ENCODE measurements at regions not wholly inside any gene's neighbourhood (a gene's known extent, or its start where the extent isn't known, plus 50 kb on each side); places are given as distances from the start of the nearest gene placed in this dataset.

DNA sequence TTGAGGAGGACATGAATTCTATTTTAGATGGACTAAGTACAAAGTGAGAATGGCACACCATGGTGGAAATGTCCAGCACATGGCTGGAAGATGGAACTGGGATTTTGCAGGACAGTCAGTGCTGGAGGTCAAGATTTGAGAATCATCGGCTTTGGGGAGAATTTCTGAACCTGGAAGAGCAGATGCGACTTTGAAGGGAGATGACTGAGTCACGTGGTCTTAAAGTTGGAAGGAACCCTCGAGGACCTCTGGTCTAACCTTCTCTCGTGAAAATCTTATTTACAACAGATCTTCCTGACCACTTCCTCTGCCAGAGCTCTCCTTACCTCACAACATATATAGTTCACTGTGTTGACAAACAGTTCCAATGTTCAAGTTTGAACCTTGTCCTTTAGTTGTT is 415.4 kb downstream of the ATP23 start:
- Mint-ChIP-seq H3K27ac (no peak overlapping the region), H3K27me3 (peaks cover 8% of the 10 kb centered on the region), H3K9me3 (no peaks in the 10 kb centered on the region), H3K4me3 (no peak overlapping the region), H3K36me3 (no peaks in the 10 kb centered on the region), H3K4me1 (no peaks in the 10 kb centered on the region)

DNA sequence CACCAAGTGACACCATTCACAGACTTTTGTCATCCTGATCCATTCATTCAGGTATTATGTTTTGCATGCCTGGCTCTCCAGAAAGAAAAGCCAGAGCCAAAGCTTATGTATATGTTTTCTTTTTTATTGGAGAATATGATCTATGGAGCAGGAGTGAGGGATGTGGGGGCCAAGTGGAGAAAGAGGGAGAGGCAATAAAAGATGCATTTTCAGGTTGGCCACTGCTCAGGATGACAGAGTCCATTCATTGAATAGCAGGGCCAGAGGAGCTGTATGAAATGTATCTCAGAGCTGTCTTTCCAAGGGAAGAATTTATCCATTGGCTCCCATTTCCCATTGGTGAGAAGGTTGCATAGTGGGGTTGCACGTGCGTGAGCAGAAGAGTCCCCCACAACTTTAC is 416.1 kb downstream of the ATP23 start:
- Mint-ChIP-seq H3K4me3 (no peak overlapping the region), H3K27me3 (peaks cover 8% of the 10 kb centered on the region), H3K27ac (no peak overlapping the region), H3K36me3 (no peaks in the 10 kb centered on the region), H3K4me1 (no peaks in the 10 kb centered on the region), H3K9me3 (no peaks in the 10 kb centered on the region)

DNA sequence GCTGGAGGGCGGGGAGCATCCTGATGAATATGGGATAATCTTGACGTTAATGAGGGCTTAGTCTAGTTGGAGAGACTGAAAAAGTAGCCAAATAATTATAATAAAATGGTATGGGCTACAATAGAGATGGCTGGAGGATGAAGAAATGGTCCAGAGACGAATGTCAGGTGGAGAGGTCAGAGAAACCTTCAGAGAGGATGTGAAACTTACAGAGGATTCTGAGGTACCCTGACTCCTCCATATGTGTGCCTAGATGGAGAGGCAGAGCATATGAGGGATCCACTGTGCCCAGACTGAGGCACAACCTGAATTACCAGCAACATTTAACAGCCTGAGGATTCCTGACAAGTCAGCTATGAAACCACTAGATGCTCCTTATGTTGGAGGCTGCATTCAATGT is 417.0 kb downstream of the ATP23 start:
- Mint-ChIP-seq H3K36me3 (no peaks in the 10 kb centered on the region), H3K9me3 (no peaks in the 10 kb centered on the region), H3K4me1 (no peaks in the 10 kb centered on the region), H3K27ac (no peak overlapping the region), H3K27me3 (peaks cover 6% of the 10 kb centered on the region), H3K4me3 (no peak overlapping the region)

DNA sequence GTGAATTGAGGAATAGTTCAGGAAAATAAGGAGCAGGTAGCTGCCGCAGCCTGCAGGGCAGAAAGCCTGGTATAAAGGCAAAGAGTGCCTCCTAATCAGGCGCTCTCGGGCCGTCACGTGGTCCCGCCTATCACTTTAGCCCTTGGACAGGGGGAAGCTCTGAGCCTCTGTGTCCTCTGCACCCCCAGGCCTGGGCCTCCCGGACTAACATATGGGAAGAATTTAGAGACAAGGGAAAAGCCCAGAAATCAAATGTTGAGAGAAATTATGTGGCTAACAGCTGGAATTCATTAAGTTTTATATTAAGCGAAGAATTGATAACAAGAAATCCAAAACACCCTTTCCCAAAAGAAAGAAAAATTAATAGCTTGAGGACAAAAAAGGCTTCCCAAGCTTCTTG is 417.7 kb downstream of the ATP23 start:
- Mint-ChIP-seq H3K4me1 (no peaks in the 10 kb centered on the region), H3K27me3 (peaks cover 3% of the 10 kb centered on the region), H3K27ac (no peak overlapping the region), H3K9me3 (no peaks in the 10 kb centered on the region), H3K36me3 (no peaks in the 10 kb centered on the region), H3K4me3 (no peak overlapping the region)

DNA sequence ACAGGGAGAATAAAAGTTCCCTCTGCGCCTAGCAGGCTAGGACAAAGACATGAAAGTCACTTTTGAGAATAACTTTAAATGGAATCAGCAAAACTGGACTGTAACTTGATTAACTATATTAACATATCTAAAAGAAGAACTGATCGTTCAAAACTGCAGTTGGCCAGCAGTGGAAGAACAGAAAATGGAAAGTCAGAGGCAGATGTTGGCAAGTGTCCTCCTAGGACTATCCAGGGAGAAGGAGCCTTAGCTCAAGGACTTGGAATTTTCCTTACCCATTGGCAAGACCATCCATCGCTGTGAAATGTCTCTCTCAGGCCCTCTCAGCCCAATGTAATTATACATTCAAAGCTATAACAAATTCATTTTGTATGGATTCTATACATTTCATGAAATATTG is 419.7 kb downstream of the ATP23 start:
- H3K4me1 Mint-ChIP-seq: no peaks in the 10 kb centered on the region
- no peaks in the 10 kb centered on the region for H3K36me3 Mint-ChIP-seq
- H3K9me3 Mint-ChIP-seq: no peaks in the 10 kb centered on the region
- peaks cover 6% of the 10 kb centered on the region for H3K27me3 Mint-ChIP-seq
- no peak overlapping the region for H3K27ac Mint-ChIP-seq
- H3K4me3 Mint-ChIP-seq: no peak overlapping the region

DNA sequence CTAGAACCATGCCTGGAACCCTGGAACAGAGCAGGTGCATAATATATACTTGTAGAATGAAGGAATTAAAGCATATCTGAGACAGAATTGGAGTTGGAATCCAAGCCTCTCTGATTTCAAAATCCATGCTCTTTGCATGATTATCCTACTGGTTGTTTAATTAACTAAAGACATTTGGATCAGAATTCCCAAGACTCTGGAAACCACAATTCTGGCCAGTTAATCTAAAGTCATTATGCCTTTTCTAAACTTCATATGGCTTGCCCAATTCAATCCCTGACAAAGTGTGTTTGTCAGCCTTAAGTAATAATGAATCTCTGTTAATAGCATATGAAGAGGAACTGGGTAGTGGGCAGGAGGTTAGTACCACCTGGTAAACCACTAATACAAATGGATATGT is 422.6 kb downstream of the ATP23 start:
- H3K36me3 Mint-ChIP-seq: no peaks in the 10 kb centered on the region
- H3K27me3 Mint-ChIP-seq: peaks cover 7% of the 10 kb centered on the region
- no peaks in the 10 kb centered on the region for H3K4me1 Mint-ChIP-seq
- H3K4me3 Mint-ChIP-seq: no peak overlapping the region
- H3K27ac Mint-ChIP-seq: no peak overlapping the region
- H3K9me3 Mint-ChIP-seq: no peaks in the 10 kb centered on the region

DNA sequence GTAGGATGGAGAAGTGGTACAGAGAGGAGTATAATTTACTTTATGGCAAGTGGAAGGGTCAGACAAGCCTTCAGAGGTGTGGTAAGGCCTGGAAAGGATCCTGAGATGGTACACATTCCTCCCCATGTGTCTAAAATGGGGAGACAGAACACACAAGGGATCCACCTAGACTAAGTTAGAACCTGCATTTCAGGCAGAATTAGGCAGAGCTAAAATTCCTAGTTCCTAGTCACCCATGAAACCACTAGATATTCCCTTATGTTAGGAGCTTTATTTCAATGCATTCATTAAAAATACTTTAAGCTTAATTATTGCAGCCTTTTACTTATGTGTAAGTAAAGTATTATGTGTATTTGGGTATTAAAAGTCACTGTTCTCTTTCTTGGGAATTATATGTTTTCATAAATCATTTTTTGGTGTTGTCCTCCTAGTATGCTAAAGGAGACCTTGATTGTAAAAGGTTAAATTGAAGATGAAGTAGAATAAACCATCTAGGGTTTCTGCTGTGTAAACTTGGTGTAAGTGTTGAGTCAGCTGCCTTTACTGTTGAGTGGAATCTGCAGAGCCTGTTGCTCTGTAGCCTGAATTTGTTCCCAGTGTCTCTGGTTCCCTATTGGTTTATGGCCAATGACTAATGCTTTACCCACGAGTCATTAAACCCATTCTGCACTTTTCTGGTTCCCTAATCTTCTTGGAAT is 423.2 kb downstream of the ATP23 start:
- H3K9me3 Mint-ChIP-seq: no peaks in the 10 kb centered on the region
- H3K4me3 Mint-ChIP-seq: no peak overlapping the region
- no peaks in the 10 kb centered on the region for H3K36me3 Mint-ChIP-seq
- H3K4me1 Mint-ChIP-seq: no peaks in the 10 kb centered on the region
- peaks cover 10% of the 10 kb centered on the region for H3K27me3 Mint-ChIP-seq
- no peak overlapping the region for H3K27ac Mint-ChIP-seq

DNA sequence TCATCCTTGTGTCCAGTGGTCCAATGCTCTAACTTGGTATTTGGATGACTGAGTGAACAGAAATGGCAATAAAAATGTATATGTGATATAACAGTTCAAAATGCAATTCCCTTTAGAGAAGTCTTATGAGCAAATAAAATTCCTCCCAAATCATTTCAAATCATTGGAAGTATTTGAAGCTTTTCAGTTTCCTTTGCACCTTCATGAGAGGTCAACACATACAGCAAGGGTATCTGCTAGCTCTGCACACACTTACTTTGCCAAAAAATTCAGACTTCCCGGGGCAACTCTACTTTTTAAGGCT is 423.7 kb downstream of the ATP23 start:
- no peaks in the 10 kb centered on the region for H3K4me1 Mint-ChIP-seq
- peaks cover 10% of the 10 kb centered on the region for H3K27me3 Mint-ChIP-seq
- no peaks in the 10 kb centered on the region for H3K36me3 Mint-ChIP-seq
- no peak overlapping the region for H3K27ac Mint-ChIP-seq
- H3K4me3 Mint-ChIP-seq: no peak overlapping the region
- H3K9me3 Mint-ChIP-seq: no peaks in the 10 kb centered on the region

DNA sequence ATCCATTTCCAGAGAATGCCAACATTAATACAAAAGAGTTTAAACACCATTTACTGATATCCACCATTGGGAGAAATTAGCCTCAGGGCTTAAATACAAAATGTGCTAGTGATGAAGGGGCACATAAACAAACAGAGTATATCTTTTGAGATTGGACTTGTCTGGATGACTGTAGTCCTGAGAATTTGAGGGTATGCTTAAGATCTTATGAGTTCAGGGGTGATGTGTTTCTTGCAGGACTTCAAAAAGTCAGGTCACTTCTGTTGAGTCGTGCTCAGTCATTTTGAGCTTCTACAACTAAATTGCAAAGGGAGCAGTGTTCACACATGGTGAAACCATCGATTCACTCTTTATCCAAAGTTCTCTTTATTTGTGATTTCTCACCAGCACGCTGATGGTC is 425.7 kb downstream of the ATP23 start:
- no peak overlapping the region for H3K4me3 Mint-ChIP-seq
- H3K27me3 Mint-ChIP-seq: peaks cover 8% of the 10 kb centered on the region
- no peaks in the 10 kb centered on the region for H3K4me1 Mint-ChIP-seq
- peaks cover 9% of the 10 kb centered on the region for H3K9me3 Mint-ChIP-seq
- H3K36me3 Mint-ChIP-seq: no peaks in the 10 kb centered on the region
- no peak overlapping the region for H3K27ac Mint-ChIP-seq

DNA sequence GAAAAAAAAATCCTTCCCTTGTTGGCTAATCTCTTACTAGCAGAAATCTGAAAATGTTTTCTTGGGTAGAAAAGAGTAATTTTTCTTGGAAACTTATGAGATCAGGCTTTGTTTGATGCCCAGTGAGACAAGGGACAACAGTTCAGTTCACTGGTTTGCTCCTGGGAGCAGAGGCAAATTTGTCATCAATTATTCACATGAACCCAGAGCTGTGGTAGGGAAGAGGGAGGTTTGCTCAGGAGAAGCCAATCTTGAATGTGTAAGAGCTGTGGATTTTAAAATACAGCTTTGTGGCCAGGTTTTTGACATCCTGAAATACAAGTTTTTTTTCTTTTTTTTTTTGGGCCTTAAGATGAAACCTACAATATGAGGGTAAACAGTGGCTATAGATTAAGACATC is 426.6 kb downstream of the ATP23 start:
- Mint-ChIP-seq H3K27ac (no peak overlapping the region), H3K27me3 (peaks cover 8% of the 10 kb centered on the region), H3K36me3 (no peaks in the 10 kb centered on the region), H3K4me3 (no peak overlapping the region), H3K4me1 (no peaks in the 10 kb centered on the region), H3K9me3 (peaks cover 11% of the 10 kb centered on the region)

DNA sequence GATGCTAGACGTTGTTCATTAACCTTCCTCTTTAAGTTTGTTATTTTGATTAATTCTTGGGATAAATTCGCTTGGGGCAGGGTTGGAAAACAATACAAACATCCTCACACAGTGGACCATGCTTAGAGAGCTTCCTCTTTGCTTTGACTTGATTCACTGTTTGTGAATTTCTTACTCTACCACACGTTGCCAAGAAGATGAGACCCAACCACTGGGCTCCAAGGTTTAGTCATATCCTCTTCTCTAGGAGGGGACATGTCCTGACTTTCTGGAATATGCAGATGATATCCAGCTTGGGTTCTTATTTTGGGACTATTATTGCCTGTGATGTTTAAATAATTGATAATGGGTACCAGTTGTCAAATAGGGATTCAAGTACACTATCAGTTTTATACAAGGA is 428.2 kb downstream of the ATP23 start:
- no peak overlapping the region for H3K27ac Mint-ChIP-seq
- no peaks in the 10 kb centered on the region for H3K36me3 Mint-ChIP-seq
- H3K27me3 Mint-ChIP-seq: peaks cover 8% of the 10 kb centered on the region
- H3K9me3 Mint-ChIP-seq: peaks cover 11% of the 10 kb centered on the region
- no peak overlapping the region for H3K4me3 Mint-ChIP-seq
- no peaks in the 10 kb centered on the region for H3K4me1 Mint-ChIP-seq

DNA sequence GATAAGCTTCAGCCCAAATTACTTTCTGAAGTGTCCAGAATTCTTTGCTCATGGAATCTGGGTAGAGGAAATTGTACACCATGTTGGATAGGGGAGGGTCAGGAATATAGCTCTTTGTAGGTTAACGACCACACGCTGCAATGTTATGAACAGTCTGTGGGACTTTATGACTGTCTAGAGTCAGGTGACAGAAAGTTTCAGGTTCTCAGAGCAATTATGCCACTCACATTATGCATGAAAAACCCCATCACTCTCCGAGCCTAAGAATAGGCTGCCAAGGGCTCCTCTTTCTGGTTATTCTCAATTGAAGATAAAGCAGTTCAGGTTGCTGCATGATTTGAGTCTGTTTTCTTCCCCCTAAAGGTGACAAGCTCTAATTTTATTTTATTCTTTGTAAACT is 430.9 kb downstream of the ATP23 start:
- peaks cover 2% of the 10 kb centered on the region for H3K27me3 Mint-ChIP-seq
- H3K4me3 Mint-ChIP-seq: no peak overlapping the region
- no peak overlapping the region for H3K27ac Mint-ChIP-seq
- no peaks in the 10 kb centered on the region for H3K4me1 Mint-ChIP-seq
- no peaks in the 10 kb centered on the region for H3K36me3 Mint-ChIP-seq
- H3K9me3 Mint-ChIP-seq: peaks cover 11% of the 10 kb centered on the region

DNA sequence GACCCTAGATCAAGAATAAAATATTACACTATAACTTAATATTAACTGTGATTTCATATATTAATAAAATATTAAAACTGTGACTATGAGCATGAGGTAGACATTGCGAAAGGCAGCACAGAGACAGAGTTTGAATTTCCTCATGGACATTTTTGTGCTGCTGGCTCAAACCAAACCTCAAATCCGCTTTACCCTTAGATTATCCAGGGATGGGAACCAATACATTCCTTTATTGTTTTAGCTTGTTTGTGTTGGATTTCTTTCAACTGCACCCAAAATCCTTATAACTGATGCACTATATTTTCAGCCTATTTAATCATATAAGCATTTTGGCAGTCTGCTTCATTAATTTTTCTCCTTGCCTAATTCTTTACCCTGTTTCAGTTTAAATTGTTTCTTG is 436.7 kb downstream of the ATP23 start:
- no peaks in the 10 kb centered on the region for H3K9me3 Mint-ChIP-seq

DNA sequence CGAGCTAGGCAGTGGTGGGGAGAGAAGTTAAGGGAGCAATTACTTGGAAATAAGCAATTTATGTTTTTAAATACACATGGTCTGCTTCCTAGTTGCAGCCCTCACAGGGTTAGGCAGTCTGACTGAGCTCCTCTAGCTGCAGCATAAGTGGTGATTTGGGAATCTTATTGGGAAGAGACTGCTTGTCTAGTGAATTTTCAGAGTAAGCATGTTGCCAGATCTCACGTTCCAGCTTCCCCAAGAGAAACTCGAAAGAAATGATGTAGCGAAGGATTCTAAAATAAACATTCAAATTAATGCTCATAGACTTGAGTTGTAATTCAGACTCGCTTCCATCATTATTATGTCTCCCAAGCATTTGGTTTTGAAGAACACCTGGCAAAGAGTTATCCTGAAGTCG is 440.2 kb downstream of the ATP23 start:
- Mint-ChIP-seq H3K36me3 (no peaks in the 10 kb centered on the region), H3K9me3 (no peaks in the 10 kb centered on the region), H3K4me1 (no peaks in the 10 kb centered on the region), H3K4me3 (no peak overlapping the region), H3K27me3 (peaks cover 15% of the 10 kb centered on the region), H3K27ac (no peak overlapping the region)

More for the DNA sequence above, 436.7 kb downstream of the ATP23 start:
- no peak overlapping the region for H3K4me3 Mint-ChIP-seq
- H3K36me3 Mint-ChIP-seq: no peaks in the 10 kb centered on the region
- peaks cover 4% of the 10 kb centered on the region for H3K27me3 Mint-ChIP-seq
- no peaks in the 10 kb centered on the region for H3K4me1 Mint-ChIP-seq
- no peak overlapping the region for H3K27ac Mint-ChIP-seq

DNA sequence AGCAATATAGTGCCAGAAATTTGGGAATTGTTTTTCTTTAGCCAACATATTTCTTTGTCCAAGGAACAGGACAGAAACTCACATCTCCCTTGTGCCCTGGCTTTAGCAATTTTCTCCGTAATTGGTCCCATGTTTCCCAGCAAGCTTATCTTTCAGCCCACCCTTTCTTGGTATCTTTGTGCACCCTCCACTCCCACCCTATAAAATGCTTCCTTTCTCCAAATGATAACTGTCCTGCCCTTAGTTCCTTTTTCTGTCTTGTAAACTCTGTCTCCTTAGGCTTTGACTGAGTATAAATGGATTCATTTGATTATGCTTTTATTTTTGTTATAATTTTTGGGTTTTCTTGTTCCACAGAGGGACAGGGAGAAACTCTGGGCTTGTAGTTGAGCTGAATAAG is 442.8 kb downstream of the ATP23 start:
- Mint-ChIP-seq H3K9me3 (no peaks in the 10 kb centered on the region), H3K36me3 (no peaks in the 10 kb centered on the region), H3K27ac (no peak overlapping the region), H3K4me3 (no peak overlapping the region), H3K4me1 (no peaks in the 10 kb centered on the region), H3K27me3 (peaks cover 16% of the 10 kb centered on the region)

DNA sequence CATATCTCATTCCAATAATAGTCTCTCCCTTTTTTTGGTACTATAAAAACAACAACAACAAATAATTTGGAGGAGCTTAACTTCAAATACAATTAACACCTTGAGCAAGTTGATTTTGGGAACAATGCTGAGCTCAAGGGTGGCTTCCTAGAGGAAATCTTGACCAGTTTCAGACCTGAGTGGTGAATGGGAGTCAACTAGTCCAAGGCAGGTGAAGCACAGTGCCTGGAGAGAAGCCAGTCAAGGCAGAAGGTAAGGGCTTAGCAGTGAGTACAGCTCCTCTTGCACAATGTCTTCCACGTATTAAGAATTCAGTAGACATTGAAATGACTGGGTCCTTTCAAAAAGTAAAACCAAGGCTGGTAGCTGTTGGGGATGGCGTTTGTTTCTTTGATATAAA is 444.8 kb downstream of the ATP23 start:
- no peaks in the 10 kb centered on the region for H3K36me3 Mint-ChIP-seq
- peaks cover 16% of the 10 kb centered on the region for H3K27me3 Mint-ChIP-seq
- H3K4me3 Mint-ChIP-seq: no peak overlapping the region
- no peaks in the 10 kb centered on the region for H3K4me1 Mint-ChIP-seq
- no peak overlapping the region for H3K27ac Mint-ChIP-seq
- no peaks in the 10 kb centered on the region for H3K9me3 Mint-ChIP-seq

DNA sequence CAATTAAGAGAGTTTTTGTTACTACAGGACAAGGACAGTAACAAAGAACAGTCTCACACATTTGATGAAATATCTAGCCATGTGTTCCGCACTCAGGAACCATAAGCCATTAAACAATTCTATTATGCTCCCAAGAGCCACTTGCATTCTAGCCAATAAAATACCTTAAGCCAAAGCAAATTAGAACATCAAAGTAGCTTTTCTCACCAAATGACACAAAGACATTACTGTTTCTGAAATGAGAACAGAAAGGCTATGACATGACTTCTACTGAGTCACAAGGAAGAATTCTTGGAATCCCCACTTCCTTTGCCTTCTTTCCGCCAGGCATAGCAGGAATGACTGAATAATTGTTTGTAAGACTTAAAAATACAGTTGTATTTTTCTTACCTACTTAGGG is 445.8 kb downstream of the ATP23 start:
- H3K27ac Mint-ChIP-seq: no peak overlapping the region
- H3K27me3 Mint-ChIP-seq: peaks cover 14% of the 10 kb centered on the region

More for the DNA sequence above, 445.8 kb downstream of the ATP23 start:
- Mint-ChIP-seq H3K4me3 (no peak overlapping the region), H3K9me3 (no peaks in the 10 kb centered on the region), H3K4me1 (no peaks in the 10 kb centered on the region), H3K36me3 (no peaks in the 10 kb centered on the region)

Data from activated naive CD4-positive, alpha-beta T cell treated with anti-CD3 and anti-CD28 coated beads, Interleukin-2, amount 50 U/mL, for 24 hours (primary cell).